GM18868 (cell line): ENCODE measurements at regions not wholly inside any gene's neighbourhood (a gene's known extent, or its start where the extent isn't known, plus 50 kb on each side); places are given as distances from the start of the nearest gene placed in this dataset.
"Not testable (repeated sequence)": the region's sequence is repeated elsewhere in the genome, so short reads cannot be mapped to it uniquely, and the experiment has no call there.

Source experiments
- ATAC-seq: cut with Tn5 transposase; IDR thresholded peaks from one replicate; pipeline ENCODE4 v1.9.1; 2021; ENCODE audit warnings: mild to moderate bottlenecking, moderate library complexity; ENCODE audit not compliant: unreplicated experiment

GRCh38 chr3:177646749-177647148 is 449.5 kb upstream of the TBL1XR1 start:
- no peak for ATAC-seq

GRCh38 chr3:177647341-177647740 is 450.1 kb upstream of the TBL1XR1 start:
- ATAC-seq, result no peak

GRCh38 chr3:177647876-177648275 is 450.6 kb upstream of the TBL1XR1 start:
- ATAC-seq, result no peak

GRCh38 chr3:177652556-177653291 is 455.4 kb upstream of the TBL1XR1 start:
- no peak for ATAC-seq

GRCh38 chr3:177657243-177657642 is 460.0 kb upstream of the TBL1XR1 start:
- ATAC-seq, result no peak

GRCh38 chr3:177658354-177658753 is 461.1 kb upstream of the TBL1XR1 start:
- no peak for ATAC-seq

GRCh38 chr3:177664380-177665103 is 467.3 kb upstream of the TBL1XR1 start:
- not testable (repeated sequence) for ATAC-seq

- ATAC-seq, result no peak
Measured at GRCh38 chr3:177665122-177665808, 468.0 kb upstream of the TBL1XR1 start.

GRCh38 chr3:177672252-177672911 is 475.1 kb upstream of the TBL1XR1 start:
- no peak for ATAC-seq

- ATAC-seq, result no peak
Measured at GRCh38 chr3:177673112-177673914, 476.0 kb upstream of the TBL1XR1 start.

- no peak for ATAC-seq
Measured at GRCh38 chr3:177674186-177674585, 476.9 kb upstream of the TBL1XR1 start.

GRCh38 chr3:177676148-177676547 is 478.9 kb upstream of the TBL1XR1 start:
- no peak for ATAC-seq

- ATAC-seq, result no peak
Measured at GRCh38 chr3:177676947-177677587, 479.8 kb upstream of the TBL1XR1 start.

GRCh38 chr3:177679568-177680471 is 482.5 kb upstream of the TBL1XR1 start:
- peak; percentile 69 for ATAC-seq

GRCh38 chr3:177680472-177680821 is 483.2 kb upstream of the TBL1XR1 start:
- ATAC-seq, result no peak

GRCh38 chr3:177681156-177681555 is 483.9 kb upstream of the TBL1XR1 start:
- no peak for ATAC-seq

- no peak for ATAC-seq
Measured at GRCh38 chr3:177681852-177682251, 484.6 kb upstream of the TBL1XR1 start.

- no peak for ATAC-seq
Measured at GRCh38 chr3:177683586-177683985, 486.3 kb upstream of the TBL1XR1 start.

- ATAC-seq, result no peak
Measured at GRCh38 chr3:177686671-177687070, 489.4 kb upstream of the TBL1XR1 start.
